GM19467 (cell line): ENCODE measurements at regions not wholly inside any gene's neighbourhood (a gene's known extent, or its start where the extent isn't known, plus 50 kb on each side); places are given as distances from the start of the nearest gene placed in this dataset.
"Not testable (repeated sequence)": the region's sequence is repeated elsewhere in the genome, so short reads cannot be mapped to it uniquely, and the experiment has no call there.

Experiments
- ATAC-seq: cut with Tn5 transposase; IDR thresholded peaks from one replicate; pipeline ENCODE4 v1.9.1; 2021; ENCODE audit warnings: mild to moderate bottlenecking, moderate library complexity; ENCODE audit not compliant: unreplicated experiment

DNA sequence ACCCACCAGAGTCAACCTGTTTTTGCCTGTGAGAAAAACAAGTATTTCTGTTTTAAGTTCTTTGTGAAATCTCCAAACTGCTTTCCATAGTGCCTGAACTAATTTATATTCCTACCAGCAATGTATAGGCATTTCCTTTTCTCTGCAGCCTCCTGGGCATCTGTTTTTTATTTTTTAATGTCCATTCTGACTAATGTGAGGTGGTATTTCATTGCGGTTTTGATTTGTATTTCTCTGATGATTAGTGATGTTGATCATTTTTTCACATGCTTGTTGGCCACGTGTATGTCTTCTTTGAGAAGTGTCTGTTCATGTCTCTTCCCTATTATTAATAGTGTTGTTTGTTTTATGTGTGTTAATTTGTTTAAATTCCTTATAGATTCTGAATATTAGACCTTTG is 820.5 kb downstream of the MCTP2 start:
- no peak for ATAC-seq

DNA sequence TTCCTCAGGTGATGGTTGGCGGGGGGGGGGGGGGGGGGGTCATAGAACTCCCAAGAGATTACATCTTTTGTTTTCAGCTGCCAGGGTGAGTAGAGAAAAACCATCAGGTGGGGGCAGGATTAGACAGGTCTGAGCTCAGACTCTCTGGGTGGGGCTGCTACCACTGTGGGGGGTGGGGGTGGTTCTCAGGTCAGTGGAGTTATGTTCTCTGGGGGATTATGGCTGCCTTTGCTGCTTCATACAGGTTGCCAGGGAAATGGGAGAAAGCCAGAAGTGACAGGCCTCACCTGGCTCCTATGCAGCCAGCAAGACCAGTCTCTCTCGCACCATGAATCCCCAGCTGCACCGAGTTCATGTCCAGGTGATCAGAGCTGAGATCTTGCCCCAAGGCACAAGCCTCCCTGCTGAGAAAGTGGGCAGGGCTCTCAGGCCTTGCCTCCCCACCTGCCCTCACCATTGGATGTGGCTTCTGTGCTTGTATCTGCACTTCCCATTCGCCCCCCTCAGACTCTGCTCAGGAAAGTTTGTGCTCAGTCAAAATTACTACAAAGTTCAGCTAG is 828.1 kb downstream of the MCTP2 start:
- no peak for ATAC-seq

DNA sequence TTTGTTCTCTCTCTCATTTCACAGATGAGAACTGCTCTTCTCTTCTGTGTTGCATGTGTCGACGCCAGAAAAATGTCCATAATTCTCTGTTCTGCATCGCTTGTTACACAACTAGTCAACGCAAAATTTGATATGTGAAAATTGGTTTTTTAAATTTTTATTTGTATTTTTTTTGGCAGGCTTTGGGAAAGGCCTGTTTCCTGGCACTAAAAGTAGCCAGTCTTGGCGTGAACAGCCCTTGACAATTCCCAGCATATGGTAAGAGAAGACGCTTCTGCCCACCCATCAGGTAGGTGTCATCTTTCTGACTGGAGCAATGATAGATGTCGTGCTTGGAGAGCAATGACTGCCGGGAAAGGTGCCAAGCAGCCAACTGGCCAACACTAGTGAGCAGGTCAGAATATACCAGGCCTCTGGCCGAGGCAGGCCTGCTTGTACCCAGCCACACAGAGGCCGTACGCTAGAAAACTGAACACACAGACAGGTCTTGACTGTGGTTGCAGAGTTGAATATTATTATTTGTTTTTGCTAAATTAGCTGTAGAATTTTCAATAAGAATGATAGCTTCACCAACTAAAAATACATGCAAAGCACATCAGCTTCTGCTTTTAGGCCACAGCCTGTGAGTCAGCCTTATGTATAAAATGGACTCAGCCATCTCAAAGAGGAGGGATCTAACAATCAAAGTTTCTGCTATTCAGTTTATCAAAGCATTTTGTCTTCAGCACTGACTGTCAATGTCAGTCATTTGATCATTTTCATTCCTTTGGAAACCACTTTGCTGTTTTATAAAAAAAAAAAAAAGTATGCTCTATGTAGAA is 837.5 kb downstream of the MCTP2 start:
- ATAC-seq, result no peak

DNA sequence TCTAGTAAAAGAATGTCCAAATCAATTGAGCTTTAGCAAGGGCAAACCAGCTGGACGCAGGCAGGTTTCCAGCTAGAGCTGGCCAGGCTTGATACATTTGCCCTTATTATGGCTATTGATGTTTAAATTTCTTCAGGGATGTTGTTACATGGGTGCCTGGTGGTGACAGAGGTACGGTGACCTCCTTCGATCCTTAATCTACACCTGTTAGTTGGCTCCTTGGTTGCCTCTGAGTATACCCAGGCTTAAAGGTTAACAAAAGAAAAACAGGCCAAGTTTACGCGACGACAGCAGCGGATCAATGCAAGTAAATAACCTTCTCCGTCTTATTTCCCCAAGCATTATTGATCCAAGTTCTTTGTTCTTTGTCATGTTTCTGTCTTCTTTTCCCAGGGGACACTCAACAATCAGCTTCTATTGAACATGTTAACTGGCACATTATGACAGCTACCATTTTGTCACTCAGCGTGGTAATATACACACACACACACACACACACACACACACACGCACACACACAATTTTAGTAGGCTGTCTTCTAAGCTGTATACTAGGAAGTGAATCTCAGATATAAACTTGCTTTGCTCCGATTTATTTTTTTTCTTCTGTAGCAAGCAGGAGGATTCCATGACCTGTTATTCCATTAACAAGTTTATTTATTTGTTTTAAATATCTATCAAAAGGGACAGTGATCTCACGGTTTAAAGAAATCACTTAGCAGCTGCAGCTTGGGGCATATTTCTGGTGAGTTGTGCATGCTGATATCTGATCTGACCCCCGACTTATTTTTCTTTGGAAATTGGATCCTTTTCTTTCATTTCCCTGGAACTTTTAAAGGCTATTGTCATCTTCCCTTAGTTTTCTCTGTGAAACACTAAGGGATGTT is 844.7 kb downstream of the MCTP2 start:
- no peak for ATAC-seq

DNA sequence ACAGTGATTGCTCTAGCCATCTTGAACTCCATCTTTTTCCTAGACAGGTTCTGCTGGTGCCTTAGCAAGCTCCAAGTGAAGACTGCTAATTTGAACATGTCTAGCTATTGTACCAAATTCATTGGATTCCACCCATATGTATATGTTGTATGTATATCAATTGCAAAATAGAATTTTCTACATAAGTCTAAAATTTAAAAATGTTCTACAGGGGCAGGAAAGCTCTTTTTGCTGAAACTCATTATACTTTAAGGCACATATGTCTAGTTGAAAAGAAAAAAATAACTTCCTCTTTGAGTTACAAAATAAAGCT is 845.3 kb downstream of the MCTP2 start:
- no peak for ATAC-seq

DNA sequence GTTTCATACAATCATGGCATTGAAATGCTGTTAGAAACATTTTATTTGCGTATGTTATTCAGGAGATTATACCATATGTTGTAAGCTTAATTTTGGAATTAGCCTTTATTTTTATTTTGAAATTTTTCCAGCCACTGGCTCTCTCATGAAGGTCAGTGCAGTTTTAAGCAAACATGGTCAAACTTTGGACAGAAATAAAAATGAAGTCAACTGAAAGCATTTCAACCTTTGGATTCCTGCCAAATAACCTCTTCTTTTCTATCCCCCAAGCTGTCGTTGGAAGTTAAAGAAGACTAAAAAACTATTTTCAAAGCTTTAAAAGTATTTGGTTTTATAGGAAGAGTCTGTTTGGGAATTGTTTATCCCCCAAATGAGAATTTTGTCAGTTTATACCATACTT is 846.6 kb downstream of the MCTP2 start:
- ATAC-seq, result no peak

DNA sequence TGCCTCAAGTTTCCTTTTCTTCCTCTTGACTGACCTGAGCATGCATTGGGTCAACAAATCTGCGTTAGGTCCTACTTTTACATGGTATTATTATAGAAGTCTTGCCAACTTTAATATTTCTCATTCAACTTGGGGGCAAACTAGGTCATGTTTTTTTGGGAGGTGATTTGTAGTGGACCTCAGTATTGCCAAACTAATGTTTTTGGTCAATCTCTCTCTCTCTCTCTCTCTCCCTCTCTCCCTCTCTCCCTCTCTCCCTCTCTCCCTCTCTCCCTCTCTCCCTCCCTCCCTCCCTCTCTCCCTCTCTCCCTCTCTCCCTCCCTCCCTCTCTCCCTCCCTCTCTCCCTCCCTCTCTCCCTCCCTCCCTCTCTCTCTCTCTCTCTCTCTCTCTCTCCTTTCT is 848.9 kb downstream of the MCTP2 start:
- not testable (repeated sequence) for ATAC-seq

DNA sequence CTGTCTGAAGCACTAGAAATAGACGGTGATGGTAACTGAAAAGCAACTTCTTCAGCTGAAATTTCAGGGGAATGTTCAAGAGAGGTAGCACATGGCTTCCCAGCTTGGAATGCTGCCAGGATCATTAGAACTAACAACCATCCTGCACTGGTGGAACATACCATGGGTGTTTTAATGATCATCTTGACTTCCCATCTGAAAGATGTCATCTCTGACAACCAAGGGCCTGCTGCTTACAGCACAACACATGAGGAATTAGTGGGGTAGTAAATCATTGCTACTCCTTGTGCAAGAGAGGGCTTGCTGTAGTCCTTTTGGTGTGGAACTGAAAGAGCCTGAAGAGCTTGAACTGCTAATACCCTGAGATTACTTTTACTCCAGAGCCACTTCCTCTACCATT is 853.7 kb downstream of the MCTP2 start:
- no peak for ATAC-seq

DNA sequence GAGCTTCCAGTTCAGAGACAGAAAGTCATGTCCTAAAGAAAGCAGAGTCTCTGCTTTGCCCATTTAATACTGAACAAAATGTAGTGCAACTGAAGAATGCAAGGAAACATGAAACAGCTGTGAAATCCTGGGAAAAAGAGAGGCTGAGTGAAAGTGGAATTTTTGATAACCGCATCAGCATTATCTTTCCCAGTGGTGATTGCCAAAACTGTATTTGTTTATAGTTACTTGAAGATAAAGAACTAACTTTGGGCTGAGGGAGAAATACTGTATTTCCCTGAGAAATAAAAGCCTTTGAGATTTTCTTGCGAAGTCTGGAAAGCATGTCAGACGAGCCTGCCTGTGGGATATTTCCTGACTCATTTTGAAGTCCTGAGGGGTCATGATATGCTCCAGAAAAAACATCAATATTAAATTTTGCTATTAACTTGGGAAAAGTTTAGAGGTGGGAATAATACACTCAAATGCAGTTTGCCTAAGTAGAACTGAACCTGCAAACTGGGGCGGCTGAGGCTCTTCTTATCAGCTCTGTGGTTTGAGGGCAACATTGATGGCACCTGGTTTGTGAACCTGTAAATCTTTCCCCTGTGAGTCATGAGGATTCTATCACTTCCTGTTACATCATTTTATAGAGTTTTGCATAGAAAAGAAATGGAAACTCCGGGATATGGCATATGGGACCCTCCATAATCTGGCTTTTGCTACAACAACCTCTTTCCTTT is 855.3 kb downstream of the MCTP2 start:
- no peak for ATAC-seq

DNA sequence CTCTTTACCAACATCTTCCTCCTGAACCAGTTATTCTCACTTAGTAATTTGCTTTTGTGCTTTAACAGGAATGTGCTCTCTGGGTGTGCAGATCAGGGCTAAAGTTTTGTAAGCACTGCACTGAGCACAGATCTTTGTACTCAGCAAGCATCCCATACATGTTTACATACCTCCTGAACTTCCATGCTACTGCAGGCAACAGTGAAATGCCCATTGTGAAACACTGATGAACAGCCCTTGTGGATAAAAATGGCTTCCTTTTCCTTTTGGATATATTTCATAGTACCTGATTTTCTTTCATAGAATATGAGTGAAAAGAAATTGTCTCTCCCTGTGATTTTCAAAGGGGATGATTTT is 855.9 kb downstream of the MCTP2 start:
- no peak for ATAC-seq

DNA sequence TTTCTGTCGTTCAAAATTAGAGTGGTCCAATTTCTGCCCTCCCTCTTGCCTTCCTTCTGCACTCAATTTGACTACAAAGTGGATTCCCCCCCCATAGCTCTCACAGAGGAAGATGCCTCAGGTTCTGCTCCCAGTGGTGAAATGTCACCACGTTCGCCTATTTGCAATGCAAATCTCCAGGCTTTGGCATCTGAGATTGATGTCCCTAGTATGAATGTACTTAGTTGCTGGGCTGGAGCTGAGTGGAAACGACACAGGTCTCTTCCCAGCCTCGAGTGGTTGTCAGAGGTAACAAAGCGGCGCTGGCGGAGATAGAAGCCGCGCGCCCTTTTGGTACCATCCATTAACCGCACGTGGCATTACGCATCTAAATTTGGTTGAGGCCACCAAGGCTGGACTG is 860.1 kb downstream of the MCTP2 start:
- no peak for ATAC-seq

DNA sequence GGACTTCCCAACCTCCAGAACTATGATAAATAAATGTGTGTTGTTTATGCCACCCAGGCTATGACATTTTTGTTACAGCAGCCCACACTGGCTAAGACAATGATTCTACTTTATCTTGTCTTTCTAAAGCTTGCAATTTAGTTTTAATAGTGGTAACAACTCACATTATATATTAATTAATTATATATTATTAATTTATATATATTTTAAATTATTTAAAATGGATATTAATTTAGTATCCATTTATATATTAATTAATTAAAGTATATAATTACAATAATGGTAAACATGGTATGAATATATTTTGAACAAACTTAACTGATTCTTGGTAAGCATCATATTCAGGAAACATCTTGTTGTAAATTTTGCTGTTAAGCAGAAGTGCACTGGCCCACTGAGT is 863.9 kb downstream of the MCTP2 start:
- no peak for ATAC-seq

DNA sequence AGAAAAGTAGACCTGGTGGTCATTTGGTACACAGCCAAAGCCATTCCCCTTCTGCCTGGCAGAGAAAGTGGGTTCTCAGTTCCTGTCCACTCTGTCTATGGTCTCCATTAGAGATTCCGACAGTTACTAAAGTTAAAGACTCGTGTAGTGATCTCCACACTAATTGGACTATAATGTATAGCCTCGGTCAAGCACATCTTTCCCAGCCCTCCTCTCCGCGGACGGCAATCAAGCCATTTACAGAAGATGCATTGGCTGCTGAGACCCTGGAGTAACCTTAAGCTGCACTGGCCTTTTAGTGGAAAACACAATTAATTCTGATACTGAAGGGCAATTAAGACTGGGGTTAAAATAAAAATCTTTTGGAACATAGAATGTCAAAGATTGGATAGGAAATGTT is 865.3 kb downstream of the MCTP2 start:
- no peak for ATAC-seq

DNA sequence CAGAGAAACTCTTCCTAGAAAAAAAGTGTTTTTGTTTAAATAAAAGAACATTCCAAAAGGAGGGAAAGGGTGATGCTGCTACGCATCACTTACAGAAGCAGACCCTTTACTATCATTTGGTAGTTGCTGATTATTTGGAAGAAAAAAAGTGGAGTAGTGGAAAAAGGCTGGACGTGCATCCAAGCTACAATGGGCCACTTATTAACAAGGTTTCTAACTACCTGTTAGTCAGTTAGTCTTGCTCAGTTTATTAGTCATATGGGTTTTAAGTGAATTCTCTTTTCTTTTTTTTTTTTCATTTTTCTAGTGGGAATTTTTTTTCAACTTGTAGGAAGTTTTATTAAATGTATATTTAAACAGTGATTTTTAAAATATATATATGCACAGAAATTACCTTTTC is 866.0 kb downstream of the MCTP2 start:
- no peak for ATAC-seq

DNA sequence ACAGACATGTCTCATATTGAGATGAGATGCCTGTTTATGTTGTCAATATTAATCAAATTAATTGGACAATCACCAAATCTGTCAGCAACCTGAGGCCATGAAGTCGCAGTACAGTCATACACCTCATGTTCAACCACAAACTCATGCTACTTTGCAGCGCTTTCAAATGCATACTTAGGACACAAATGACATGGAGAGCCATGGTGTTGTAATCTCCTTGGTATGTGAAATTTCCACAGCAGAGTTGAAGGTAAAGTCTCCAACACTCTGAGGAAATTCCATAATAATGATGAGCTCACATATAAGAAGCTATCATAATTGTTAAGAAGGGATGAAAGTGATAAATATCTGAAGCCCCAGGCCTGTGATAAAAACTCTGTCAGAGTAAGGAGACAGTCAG is 873.9 kb downstream of the MCTP2 start:
- ATAC-seq, result no peak

DNA sequence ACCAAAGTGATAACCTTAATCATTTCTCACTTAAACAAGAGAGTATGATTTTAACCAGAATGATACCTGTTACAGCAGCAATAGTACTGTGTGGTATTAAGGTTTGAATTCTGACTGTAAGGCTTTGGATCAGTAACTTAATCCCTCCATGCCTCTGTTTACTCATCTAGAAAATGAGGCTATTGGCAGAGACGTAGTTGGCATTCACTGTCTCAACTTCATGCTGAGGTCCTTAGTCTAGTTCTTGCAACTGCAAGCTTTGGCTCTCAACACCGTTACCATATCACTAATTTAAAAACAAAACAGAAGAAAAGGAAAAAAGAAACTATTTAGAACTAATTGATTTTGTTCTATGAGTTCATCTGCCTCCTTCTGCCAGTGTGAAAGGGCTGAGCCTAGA is 875.4 kb downstream of the MCTP2 start:
- ATAC-seq, result no peak

DNA sequence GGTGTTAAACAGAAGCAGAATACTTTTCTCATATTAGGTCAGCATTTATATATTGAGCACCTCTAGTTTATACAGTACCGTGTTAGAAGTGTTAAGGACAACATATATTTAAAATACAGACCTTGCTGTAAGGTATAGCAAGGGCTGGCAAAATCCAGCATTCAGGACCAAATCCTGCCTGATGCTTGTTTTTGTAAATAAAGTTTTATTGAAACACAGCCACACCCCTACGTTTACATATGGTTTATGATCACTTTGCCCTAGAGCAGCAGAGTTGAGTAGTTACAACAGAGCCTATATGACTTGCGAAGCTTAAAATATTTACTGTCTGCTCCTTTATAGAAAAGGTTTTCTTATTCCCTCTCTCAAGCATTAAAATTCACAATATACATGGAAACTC is 877.3 kb downstream of the MCTP2 start:
- ATAC-seq, result no peak

DNA sequence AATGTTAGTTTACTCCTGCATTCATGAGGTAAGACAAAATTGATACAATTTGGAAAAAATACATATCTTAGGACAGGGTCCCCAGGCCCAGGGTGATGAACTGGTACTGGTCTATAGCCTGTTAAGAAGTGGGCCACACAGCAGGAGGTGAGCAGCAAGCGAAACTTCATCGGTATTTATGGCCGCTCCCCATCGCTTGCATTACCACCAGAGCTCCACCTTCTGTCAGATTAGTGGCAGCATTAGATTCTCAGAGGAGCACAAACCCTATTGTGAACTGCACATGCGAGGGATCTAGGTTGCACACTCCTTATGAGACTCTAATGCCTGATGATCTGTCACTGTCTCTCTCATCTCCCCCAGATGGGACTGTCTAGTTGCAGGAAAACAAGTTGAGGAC is 880.6 kb downstream of the MCTP2 start:
- ATAC-seq, result no peak

DNA sequence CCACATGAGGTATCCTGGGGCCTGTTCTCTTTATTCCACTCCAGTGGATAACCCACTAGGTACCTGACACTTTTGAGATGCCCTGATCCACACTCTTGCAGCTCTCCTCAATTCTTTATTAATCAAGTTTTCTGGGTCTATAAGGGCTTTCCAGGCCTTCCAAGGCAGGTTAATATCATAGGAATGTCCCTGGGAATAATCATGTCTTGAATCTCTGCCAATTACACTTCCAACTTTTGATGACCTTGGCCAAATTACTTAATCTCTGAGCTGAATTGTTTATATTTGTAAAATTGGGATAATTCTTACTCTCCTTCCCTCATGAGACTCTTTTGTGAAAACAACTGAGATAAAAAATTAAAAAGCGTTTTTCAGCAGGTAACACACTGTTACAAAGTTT is 881.7 kb downstream of the MCTP2 start:
- ATAC-seq, result no peak

DNA sequence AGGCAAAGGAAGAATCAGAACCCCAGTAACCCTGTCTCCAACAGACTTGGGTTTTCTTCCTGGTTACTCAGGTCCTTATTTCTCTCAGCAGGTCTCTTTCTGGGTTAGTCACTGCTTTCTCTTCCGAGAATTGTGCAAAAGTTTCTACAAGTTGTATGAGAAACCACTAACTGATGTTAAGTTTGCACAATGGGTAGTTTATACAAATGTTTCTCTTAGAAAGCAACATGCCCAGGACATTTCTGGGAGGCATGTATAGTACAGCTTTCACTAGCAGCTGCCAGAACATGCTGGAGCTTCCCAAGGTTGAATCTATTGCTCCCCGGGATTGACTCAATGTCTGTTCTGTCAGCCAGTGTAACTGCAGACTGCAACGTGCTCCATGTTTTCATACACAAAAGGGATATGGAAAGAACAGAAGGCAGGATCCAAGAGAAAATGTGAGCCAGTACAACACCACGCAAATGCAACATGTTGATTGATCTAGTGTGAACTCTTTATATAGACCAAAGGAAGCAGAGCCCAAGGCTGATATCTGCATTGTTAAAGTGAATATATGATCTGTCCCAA is 887.8 kb downstream of the MCTP2 start:
- ATAC-seq, result no peak

DNA sequence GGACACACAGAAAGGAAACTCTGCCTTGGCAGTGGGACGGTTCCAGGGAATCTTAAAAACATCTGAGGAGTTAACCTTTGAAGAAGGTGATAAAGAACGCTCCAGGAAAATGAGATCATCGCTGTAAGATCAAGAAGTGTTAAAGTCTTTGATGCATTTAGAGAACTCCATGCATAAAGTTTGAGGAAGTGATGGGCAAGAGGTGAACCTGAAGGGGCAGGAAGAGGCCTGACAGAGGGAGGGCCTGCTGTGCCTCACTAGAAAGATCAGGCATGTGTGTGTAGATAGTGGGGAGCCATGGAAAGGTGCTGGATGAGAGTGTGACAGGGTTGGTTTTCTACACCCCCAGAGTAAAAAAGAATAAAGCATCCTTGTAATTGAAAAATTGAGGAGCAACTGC is 889.2 kb downstream of the MCTP2 start:
- ATAC-seq, result no peak
